Activated naive CD4-positive, alpha-beta T cell treated with anti-CD3 and anti-CD28 coated beads for 36 hours (primary cell): ENCODE measurements at regions not wholly inside any gene's neighbourhood (a gene's known extent, or its start where the extent isn't known, plus 50 kb on each side); places are given as distances from the start of the nearest gene placed in this dataset.

ENCODE experiments used
- CTCF ChIA-PET: fragments of 350-600 bp; sonication (Branson Sonifier 250); formaldehyde crosslinking; loops from one replicate; lab custom pipeline; 2021; ENCODE audit warnings: antibody characterized with exemption; lab: Charles Lee
- DNase-seq: peaks from one replicate; pipeline ENCODE4 v3.0.0-alpha.2; 2020
- H3K27ac Mint-ChIP-seq: one replicate; pipeline ENCODE4 v1.8.0; 2021; ENCODE audit warnings: mild to moderate bottlenecking, mixed read lengths
- H3K27me3 Mint-ChIP-seq: one replicate; pipeline ENCODE4 v1.8.0; 2021; ENCODE audit warnings: low read depth, mixed read lengths
- H3K36me3 Mint-ChIP-seq: one replicate; pipeline ENCODE4 v1.8.0; 2021; ENCODE audit warnings: low read depth, mixed read lengths
- H3K4me1 Mint-ChIP-seq: one replicate; pipeline ENCODE4 v1.8.0; 2021; ENCODE audit warnings: low read depth, mixed read lengths
- H3K4me3 Mint-ChIP-seq: one replicate; pipeline ENCODE4 v1.8.0; 2021; ENCODE audit warnings: mild to moderate bottlenecking, moderate library complexity, mixed read lengths
- H3K9me3 Mint-ChIP-seq: one replicate; pipeline ENCODE4 v1.8.0; 2021; ENCODE audit warnings: mixed read lengths
- intact Hi-C: fragments of 100-400 bp; cut with micrococcal nuclease; formaldehyde crosslinking; loops from one replicate; pipeline ENCODE4 v1.15.1; 2023

DNA sequence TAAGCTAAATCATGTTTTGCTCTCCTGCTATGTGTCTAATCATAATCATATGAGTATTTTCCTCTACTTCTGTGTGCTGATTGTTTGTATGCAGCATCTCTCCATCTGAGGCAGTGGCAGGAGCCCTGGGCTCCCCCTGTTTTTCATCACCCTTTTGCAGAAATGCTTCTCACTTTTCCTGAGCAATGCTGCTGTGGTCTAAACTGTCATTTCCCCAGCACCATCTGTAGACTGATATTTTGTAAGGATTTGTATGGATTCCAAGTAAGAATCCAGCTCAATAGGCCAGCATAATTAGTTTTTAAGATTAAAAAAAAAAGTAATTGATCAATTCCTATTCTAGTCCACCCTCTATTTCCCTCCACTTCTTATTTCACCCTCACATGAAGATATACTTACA is 257.0 kb upstream of the CPHXL start:
- Mint-ChIP-seq H3K27me3 (no peaks in the 10 kb centered on the region), H3K9me3 (no peaks in the 10 kb centered on the region), H3K4me1 (no peaks in the 10 kb centered on the region), H3K36me3 (no peaks in the 10 kb centered on the region), H3K4me3 (no peak overlapping the region), H3K27ac (no peak overlapping the region)
- intact Hi-C loops: no loop called here
- CTCF ChIA-PET: interaction anchor here (0.7 kb wide), 1 partner anchor 186 kb away, joined by 4 read pairs; no protein-coding TSS in a partner anchor
- DNase-seq: no peak

- no peaks in the 10 kb centered on the region for H3K36me3 Mint-ChIP-seq
- H3K27me3 Mint-ChIP-seq: no peaks in the 10 kb centered on the region
- DNase-seq: no peak
- no peaks in the 10 kb centered on the region for H3K4me1 Mint-ChIP-seq
- CTCF ChIA-PET: interaction anchor here (0.7 kb wide), 1 partner anchor 186 kb away, joined by 4 read pairs; no protein-coding TSS in a partner anchor
- no peaks in the 10 kb centered on the region for H3K9me3 Mint-ChIP-seq
- no peak overlapping the region for H3K4me3 Mint-ChIP-seq
- intact Hi-C loops: no loop called here
- H3K27ac Mint-ChIP-seq: no peak overlapping the region
These were observed 257.6 kb upstream of the CPHXL start for GRCh38 chr16:75983741-75984381.

- CTCF ChIA-PET: no interaction called here
- no peak overlapping the region for H3K4me3 Mint-ChIP-seq
- no peaks in the 10 kb centered on the region for H3K27me3 Mint-ChIP-seq
- H3K9me3 Mint-ChIP-seq: no peaks in the 10 kb centered on the region
- no peak for DNase-seq
- intact Hi-C loops: no loop called here
- H3K27ac Mint-ChIP-seq: no peak overlapping the region
- H3K36me3 Mint-ChIP-seq: no peaks in the 10 kb centered on the region
- no peaks in the 10 kb centered on the region for H3K4me1 Mint-ChIP-seq
These were observed 261.0 kb upstream of the CPHXL start for GRCh38 chr16:75987323-75987722.

- Mint-ChIP-seq H3K27ac (no peak overlapping the region), H3K27me3 (no peaks in the 10 kb centered on the region), H3K4me1 (no peaks in the 10 kb centered on the region), H3K4me3 (no peak overlapping the region), H3K9me3 (no peaks in the 10 kb centered on the region), H3K36me3 (no peaks in the 10 kb centered on the region)
- DNase-seq: no peak
- intact Hi-C loops: no loop called here
- CTCF ChIA-PET: no interaction called here
These were observed 270.2 kb upstream of the CPHXL start for GRCh38 chr16:75996491-75996890.

- no peak overlapping the region for H3K27ac Mint-ChIP-seq
- no peak overlapping the region for H3K4me3 Mint-ChIP-seq
- H3K27me3 Mint-ChIP-seq: no peaks in the 10 kb centered on the region
- CTCF ChIA-PET: interaction anchor here (0.8 kb wide), 1 partner anchor 11 kb away, joined by 4 read pairs; no protein-coding TSS in a partner anchor
- no peaks in the 10 kb centered on the region for H3K4me1 Mint-ChIP-seq
- no peaks in the 10 kb centered on the region for H3K36me3 Mint-ChIP-seq
- intact Hi-C loops: no loop called here
- H3K9me3 Mint-ChIP-seq: peaks cover 3% of the 10 kb centered on the region
- DNase-seq: no peak
These were observed 271.3 kb upstream of the CPHXL start for GRCh38 chr16:75997606-75998005.

DNA sequence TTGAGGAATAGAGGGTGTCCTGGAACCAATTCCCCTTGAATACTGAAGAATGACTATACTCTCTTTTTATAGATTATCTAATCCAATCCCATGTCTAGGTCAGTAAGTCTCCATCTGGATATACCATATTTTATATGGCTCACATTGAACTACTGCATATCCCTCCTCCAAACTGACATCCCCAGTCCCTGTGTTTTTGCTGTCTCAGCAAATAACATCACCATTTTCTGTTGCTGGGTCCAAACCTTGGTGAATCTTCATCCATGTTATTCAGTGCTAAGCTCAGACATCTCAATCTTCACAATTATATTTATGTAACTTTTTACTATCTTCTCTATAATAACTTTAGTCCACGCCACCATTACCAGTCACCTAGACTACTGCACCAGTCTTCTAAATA is 269.6 kb upstream of the CNTNAP4 start:
- H3K4me1 Mint-ChIP-seq: no peaks in the 10 kb centered on the region
- intact Hi-C loops: no loop called here
- H3K27ac Mint-ChIP-seq: no peak overlapping the region
- H3K27me3 Mint-ChIP-seq: no peaks in the 10 kb centered on the region
- CTCF ChIA-PET: no interaction called here
- no peak overlapping the region for H3K4me3 Mint-ChIP-seq
- H3K9me3 Mint-ChIP-seq: no peaks in the 10 kb centered on the region
- H3K36me3 Mint-ChIP-seq: no peaks in the 10 kb centered on the region
- no peak for DNase-seq

DNA sequence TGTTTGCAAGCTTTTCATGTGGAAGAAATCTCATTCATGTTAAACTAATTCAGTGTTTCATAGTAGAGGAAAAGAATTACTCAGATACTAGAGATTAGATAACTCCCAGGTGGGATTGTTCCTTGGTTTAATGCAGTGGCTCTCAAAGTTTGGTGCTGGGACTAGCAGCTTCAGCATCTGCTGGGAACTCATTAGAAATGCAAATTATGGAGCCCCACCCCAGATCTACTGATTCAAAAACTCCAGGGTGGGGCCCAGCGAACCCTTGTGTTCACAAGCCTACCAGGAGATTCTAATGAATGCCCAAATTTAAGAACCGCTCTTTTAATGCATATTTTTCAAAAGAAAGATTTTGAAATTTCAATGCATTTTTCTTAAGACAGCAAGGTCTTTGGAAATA is 253.4 kb upstream of the CNTNAP4 start:
- intact Hi-C loops: no loop called here
- Mint-ChIP-seq H3K9me3 (no peaks in the 10 kb centered on the region), H3K27me3 (no peaks in the 10 kb centered on the region), H3K4me3 (no peak overlapping the region), H3K36me3 (no peaks in the 10 kb centered on the region), H3K27ac (no peak overlapping the region), H3K4me1 (no peaks in the 10 kb centered on the region)
- CTCF ChIA-PET: no interaction called here
- DNase-seq: no peak

DNA sequence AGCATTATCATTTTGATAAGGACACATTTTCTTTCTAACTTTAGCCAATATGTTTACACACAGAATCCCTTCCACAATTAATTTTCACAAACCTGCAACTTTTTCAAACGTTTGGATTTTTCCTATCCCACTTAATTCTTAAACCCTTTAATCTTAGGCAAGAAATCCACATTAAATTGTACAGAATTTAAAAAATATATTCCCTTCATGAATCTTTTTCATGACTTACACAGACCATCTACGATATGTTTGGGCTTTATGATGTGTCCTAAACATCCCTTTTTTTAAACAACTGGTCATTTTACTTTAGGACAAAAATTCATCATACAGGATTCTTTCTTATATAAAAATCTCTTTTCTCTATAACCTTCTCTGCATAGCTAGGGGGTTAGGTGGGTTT is 241.5 kb upstream of the CNTNAP4 start:
- CTCF ChIA-PET: no interaction called here
- Mint-ChIP-seq H3K4me1 (no peaks in the 10 kb centered on the region), H3K9me3 (peaks cover 11% of the 10 kb centered on the region), H3K36me3 (no peaks in the 10 kb centered on the region), H3K27me3 (no peaks in the 10 kb centered on the region), H3K4me3 (no peak overlapping the region), H3K27ac (no peak overlapping the region)
- DNase-seq: no peak
- intact Hi-C loops: no loop called here

- H3K36me3 Mint-ChIP-seq: no peaks in the 10 kb centered on the region
These were observed 239.1 kb upstream of the CNTNAP4 start for GRCh38 chr16:76038097-76038496.

DNA sequence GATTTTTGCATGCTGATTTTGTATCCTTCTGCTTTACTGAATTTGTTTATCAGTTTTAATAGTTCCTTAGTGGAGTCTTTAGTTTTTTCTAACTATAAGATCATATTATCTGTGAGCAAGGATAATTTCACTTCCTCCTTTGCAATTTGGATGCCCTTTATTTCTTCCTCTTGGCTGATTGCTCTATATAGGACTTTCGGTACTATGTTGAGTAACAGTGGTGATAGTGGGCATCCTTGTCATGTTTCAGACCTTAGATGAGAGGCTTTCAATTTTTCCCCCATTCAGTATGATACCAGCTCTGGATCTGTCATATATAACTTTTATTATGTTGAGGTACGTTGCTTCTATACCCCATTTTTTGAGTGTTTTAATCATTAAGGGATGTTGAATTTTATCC is 224.5 kb upstream of the CNTNAP4 start:
- CTCF ChIA-PET: no interaction called here
- intact Hi-C loops: no loop called here
- H3K27me3 Mint-ChIP-seq: no peaks in the 10 kb centered on the region
- no peaks in the 10 kb centered on the region for H3K4me1 Mint-ChIP-seq
- no peaks in the 10 kb centered on the region for H3K36me3 Mint-ChIP-seq
- no peaks in the 10 kb centered on the region for H3K9me3 Mint-ChIP-seq
- no peak for DNase-seq
- no peak overlapping the region for H3K27ac Mint-ChIP-seq
- no peak overlapping the region for H3K4me3 Mint-ChIP-seq

More at GRCh38 chr16:76038097-76038496, 239.1 kb upstream of the CNTNAP4 start:
- no peak overlapping the region for H3K4me3 Mint-ChIP-seq
- intact Hi-C loops: no loop called here
- no peaks in the 10 kb centered on the region for H3K4me1 Mint-ChIP-seq
- peaks cover 11% of the 10 kb centered on the region for H3K9me3 Mint-ChIP-seq
- CTCF ChIA-PET: no interaction called here
- no peak for DNase-seq
- H3K27ac Mint-ChIP-seq: no peak overlapping the region
- no peaks in the 10 kb centered on the region for H3K27me3 Mint-ChIP-seq

DNA sequence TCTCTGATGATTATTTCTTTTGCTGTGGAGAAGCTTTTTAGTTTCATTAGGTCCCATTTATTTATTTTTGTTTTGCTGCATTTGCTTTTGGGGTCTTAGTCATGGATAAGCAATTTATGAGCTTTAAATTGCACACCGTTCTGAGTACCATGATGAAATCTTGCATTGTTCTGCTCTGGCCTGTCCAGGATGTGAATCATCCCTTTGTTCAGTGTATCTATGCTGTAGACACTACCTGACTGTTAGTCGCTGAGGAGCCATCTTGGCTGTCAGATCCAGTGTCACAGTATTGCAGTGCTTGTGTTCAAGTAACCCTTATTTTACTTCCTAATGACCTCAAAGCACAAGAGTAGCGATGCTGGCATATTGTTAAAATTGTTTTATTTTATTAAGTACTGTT is 218.0 kb upstream of the CNTNAP4 start:
- Mint-ChIP-seq H3K27ac (no peak overlapping the region), H3K27me3 (no peaks in the 10 kb centered on the region), H3K9me3 (no peaks in the 10 kb centered on the region), H3K4me1 (no peaks in the 10 kb centered on the region), H3K36me3 (no peaks in the 10 kb centered on the region), H3K4me3 (no peak overlapping the region)
- DNase-seq: no peak
- CTCF ChIA-PET: no interaction called here
- intact Hi-C loops: no loop called here

DNA sequence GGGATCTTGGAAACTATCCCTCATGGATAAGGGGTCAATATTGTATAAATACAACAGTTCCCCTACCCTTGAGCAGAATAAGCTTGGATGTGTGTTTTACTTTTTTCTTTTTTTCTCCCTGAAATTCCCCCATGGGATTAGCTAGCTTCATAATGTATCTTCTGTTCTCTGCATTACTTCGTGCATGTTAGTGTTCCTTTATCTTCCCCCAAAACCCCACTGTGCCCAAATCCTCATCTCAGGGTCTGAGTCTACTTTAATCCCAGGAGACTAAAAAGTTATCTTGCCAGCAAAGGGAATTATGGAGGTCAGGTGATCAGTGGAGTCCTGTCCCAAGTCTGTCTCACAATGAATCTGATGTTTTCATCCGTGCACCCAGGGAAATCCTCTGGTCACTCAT is 217.5 kb upstream of the CNTNAP4 start:
- H3K4me3 Mint-ChIP-seq: no peak overlapping the region
- CTCF ChIA-PET: no interaction called here
- H3K9me3 Mint-ChIP-seq: no peaks in the 10 kb centered on the region
- H3K36me3 Mint-ChIP-seq: no peaks in the 10 kb centered on the region
- no peak for DNase-seq
- intact Hi-C loops: no loop called here
- H3K4me1 Mint-ChIP-seq: no peaks in the 10 kb centered on the region
- no peaks in the 10 kb centered on the region for H3K27me3 Mint-ChIP-seq
- H3K27ac Mint-ChIP-seq: no peak overlapping the region

- Mint-ChIP-seq H3K4me1 (no peaks in the 10 kb centered on the region), H3K4me3 (no peak overlapping the region), H3K27me3 (no peaks in the 10 kb centered on the region), H3K36me3 (no peaks in the 10 kb centered on the region), H3K27ac (no peak overlapping the region), H3K9me3 (peaks cover 2% of the 10 kb centered on the region)
- CTCF ChIA-PET: no interaction called here
- intact Hi-C loops: no loop called here
- DNase-seq: no peak
These were observed 205.5 kb upstream of the CNTNAP4 start for GRCh38 chr16:76071690-76072089.
